ENCODE measurements at regions not wholly inside any gene's neighbourhood (a gene's known extent, or its start where the extent isn't known, plus 50 kb on each side); places are given as distances from the start of the nearest gene placed in this dataset.

- no peak overlapping the region for H2BK20ac ChIP-seq (ENCODE audit: low read length)
- FAIRE-seq (no peak), DNase-seq (ENCODE audit: low read depth in 1 of 2, low spot score in 2 of 2) (no peak)
- H3K14ac ChIP-seq (ENCODE audit: insufficient read length): no peak overlapping the region
- H3K27me3 ChIP-seq (replicated peaks in 1 of 4; ENCODE audit: control insufficient read depth in 3 of 4, extremely low read depth in 1 of 4, insufficient read depth in 3 of 4, low read length in 3 of 4): no peaks in the 10 kb centered on the region
- no peak overlapping the region for H3K4ac ChIP-seq (replicated peaks; ENCODE audit: insufficient read length, low read depth, low read length)
- no peak overlapping the region for H4K91ac ChIP-seq (replicated peaks; ENCODE audit: insufficient read length, low read length)
- H2BK120ac ChIP-seq (replicated peaks; ENCODE audit: low read depth, low read length): no peak overlapping the region
- no peak overlapping the region for H3K18ac ChIP-seq (ENCODE audit: extremely low read depth, low read length)
- H3K4me1 ChIP-seq (replicated peaks in 1 of 4; ENCODE audit: control insufficient read depth in 3 of 4, insufficient read depth in 4 of 4, low read length in 3 of 4): peaks cover 2 to 15% (median 6%) of the 10 kb centered on the region in 4 experiments
- H3K9me3 ChIP-seq (ENCODE audit: insufficient read depth in 2 of 2, low read depth in 1 of 2, low read length in 1 of 2): no peaks in the 10 kb centered on the region
- H2BK5ac ChIP-seq (ENCODE audit: low read depth, low read length): no peak overlapping the region
- no peak overlapping the region for H2BK12ac ChIP-seq (ENCODE audit: low read depth, low read length)
- ChIA-PET CTCF (ENCODE audit: partially characterized antibody) (interaction anchor here (1.5 kb wide), 1 partner anchor 196 kb away, joined by 3 read pairs; no protein-coding TSS in a partner anchor), POLR2A (ENCODE audit: partially characterized antibody) (no interaction called here)
- H3K27ac ChIP-seq (ENCODE audit: low read depth, low read length): no peak overlapping the region
- no peak overlapping the region for H3K9ac ChIP-seq (replicated peaks in 1 of 4; ENCODE audit: extremely low read depth in 1 of 4, low read depth in 3 of 4, low read length in 3 of 4)
- no peak overlapping the region for H2AK5ac ChIP-seq (ENCODE audit: low read depth, low read length)
- H3K4me2 ChIP-seq (ENCODE audit: insufficient read depth in 1 of 2, low read depth in 2 of 2, low read length in 2 of 2): no peak overlapping the region
- H3K79me1 ChIP-seq (ENCODE audit: low read depth, low read length): no peaks in the 10 kb centered on the region
- H4K5ac ChIP-seq (ENCODE audit: insufficient read length, low read depth, low read length): no peak overlapping the region
- no peak overlapping the region for H3K56ac ChIP-seq (replicated peaks; ENCODE audit: insufficient read length, low read depth, low read length)
- no peak overlapping the region for H2AFZ ChIP-seq (ENCODE audit: low read length)
- TF ChIP-seq, protein P1, sequence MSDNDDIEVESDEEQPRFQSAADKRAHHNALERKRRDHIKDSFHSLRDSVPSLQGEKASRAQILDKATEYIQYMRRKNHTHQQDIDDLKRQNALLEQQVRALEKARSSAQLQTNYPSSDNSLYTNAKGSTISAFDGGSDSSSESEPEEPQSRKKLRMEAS (IDR thresholded peaks at IDR 0.05): no peak
- TF ChIP-seq SIX5 (IDR thresholded peaks at IDR 0.05; ENCODE audit: low read depth, low read length) (no peak), CBX8 (IDR thresholded peaks at IDR 0.05; ENCODE audit: borderline replicate concordance, low read depth, low read length) (no peak), JUN (IDR thresholded peaks at IDR 0.05; ENCODE audit: low read depth, low read length) (no peak), CEBPB (IDR thresholded peaks at IDR 0.05; ENCODE audit: low read depth, low read length) (no peak)
- no peaks in the 10 kb centered on the region for H3K36me3 ChIP-seq (ENCODE audit: control insufficient read depth in 2 of 4, insufficient read depth in 4 of 4, low read length in 3 of 4)
- no peaks in the 10 kb centered on the region for H3K23me2 ChIP-seq (ENCODE audit: low read depth, low read length)
- no peak overlapping the region for H2BK15ac ChIP-seq (ENCODE audit: low read length)
- 92% methylated on average over 6 of the region's 6 CpGs; no CpG with 5 or more reads in 1 of the 2 experiments for WGBS, 2 experiments (ENCODE audit: extremely low coverage in 1 of 2, insufficient coverage in 1 of 2, insufficient read length in 1 of 2, insufficient replicate concordance in 2 of 2, low coverage in 1 of 2, low lambda C conversion rate in 2 of 2, missing lambda C conversion rate in 1 of 2)
- H3K79me2 ChIP-seq (ENCODE audit: control insufficient read depth in 1 of 2, insufficient read depth in 2 of 2, low read length in 2 of 2): no peaks in the 10 kb centered on the region
- H4K8ac ChIP-seq (ENCODE audit: extremely low read depth, insufficient read depth, low read length): no peak overlapping the region; the same call in 1 of the 2 replicates
- no peak overlapping the region for H3K4me3 ChIP-seq (ENCODE audit: extremely low read depth in 1 of 4, insufficient read depth in 2 of 4, low read depth in 3 of 4, low read length in 4 of 4)
- no peak overlapping the region for H3K23ac ChIP-seq (ENCODE audit: insufficient read length)
- H4K20me1 ChIP-seq (replicated peaks in 1 of 2; ENCODE audit: control insufficient read depth in 1 of 2, insufficient read depth in 2 of 2, low read length in 2 of 2): peaks cover 0 to 1% of the 10 kb centered on the region in 2 experiments
Observed at GRCh38 chr17:27951872-27952271, 58.7 kb upstream of the LYRM9 start.
